DND-41 (cell line): ENCODE measurements at regions not wholly inside any gene's neighbourhood (a gene's known extent, or its start where the extent isn't known, plus 50 kb on each side); places are given as distances from the start of the nearest gene placed in this dataset.

Source experiments
- ATAC-seq: fragments of 200-7000 bp; cut with Tn5 transposase; 3 replicates; pipeline ENCODE4 v1.9.1; 2021; ENCODE audit warnings: low read depth; ENCODE audit not compliant: insufficient read depth
- DNase-seq: peaks from one replicate; pipeline ENCODE4 v3.0.0-alpha.2; 2020
- H2AFZ ChIP-seq: 2 replicates; pipeline ENCODE4 v1.6.0; 2012; ENCODE audit warnings: low read depth, low read length
- H3K27ac ChIP-seq: 2 replicates; pipeline ENCODE4 v1.5.1; 2012; ENCODE audit warnings: low read length, inconsistent platforms
- H3K27me3 ChIP-seq: fragments of 200-600 bp; sonication (generic); 2 replicates; pipeline ENCODE4 v1.6.0; 2012; ENCODE audit warnings: low read length, mild to moderate bottlenecking, inconsistent platforms; ENCODE audit not compliant: insufficient read depth, poor library complexity
- H3K36me3 ChIP-seq: 2 replicates; pipeline ENCODE4 v1.5.1; 2012; ENCODE audit warnings: low read length, inconsistent platforms; ENCODE audit not compliant: insufficient read depth
- H3K4me1 ChIP-seq: 2 replicates; pipeline ENCODE4 v1.5.1; 2012; ENCODE audit warnings: mild to moderate bottlenecking, low read length; ENCODE audit not compliant: insufficient read depth
- H3K4me2 ChIP-seq: 2 replicates; pipeline ENCODE4 v1.6.0; 2012; ENCODE audit warnings: mild to moderate bottlenecking, moderate library complexity, low read length, inconsistent platforms; ENCODE audit not compliant: insufficient read depth
- H3K4me3 ChIP-seq, 2 experiments: fragments of 200-600 bp in 1 of 2; shearing (Covaris generic) in 1 of 2; 2 replicates each; pipeline ENCODE4 v1.5.1; 2012 to 2016; ENCODE audit warnings: inconsistent platforms in 2 of 2, low read length in 2 of 2, mild to moderate bottlenecking in 2 of 2, low read depth in 1 of 2, moderate library complexity in 1 of 2
- H3K79me2 ChIP-seq: 2 replicates; pipeline ENCODE4 v1.6.0; 2012; ENCODE audit warnings: low read length, inconsistent platforms; ENCODE audit not compliant: insufficient read depth
- H3K9ac ChIP-seq: 2 replicates; pipeline ENCODE4 v1.6.0; 2012; ENCODE audit warnings: low read depth, mild to moderate bottlenecking, inconsistent platforms, low read length, moderate library complexity
- H3K9me3 ChIP-seq: 2 replicates; pipeline ENCODE4 v1.5.1; 2012; ENCODE audit warnings: low read length, moderate library complexity, mild to moderate bottlenecking, inconsistent platforms; ENCODE audit not compliant: insufficient read depth, severe bottlenecking
- H4K20me1 ChIP-seq: 2 replicates; pipeline ENCODE4 v1.6.0; 2012; ENCODE audit warnings: low read length; ENCODE audit not compliant: insufficient read depth
- CTCF ChIP-seq: IDR thresholded peaks from 2 replicates; pipeline ENCODE4 v1.5.1; 2012; ENCODE audit warnings: borderline replicate concordance, low read length, moderate library complexity, mild to moderate bottlenecking; ENCODE audit not compliant: poor library complexity, severe bottlenecking; ENCODE audit errors: extremely low read depth
- EZH2 ChIP-seq: IDR thresholded peaks from 3 replicates; pipeline ENCODE4 v1.6.1; 2012; ENCODE audit warnings: borderline replicate concordance, low read depth, mild to moderate bottlenecking, moderate library complexity, low read length, inconsistent platforms; ENCODE audit not compliant: severe bottlenecking

- Histone ChIP-seq H3K9ac (no peak overlapping the region), H3K4me3 (no peak overlapping the region), H3K79me2 (no peaks in the 10 kb centered on the region), H3K36me3 (no peaks in the 10 kb centered on the region), H4K20me1 (no peaks in the 10 kb centered on the region), H3K27ac (no peak overlapping the region), H3K27me3 (no peaks in the 10 kb centered on the region), H2AFZ (no peak overlapping the region), H3K4me2 (no peak overlapping the region), H3K9me3 (no peaks in the 10 kb centered on the region), H3K4me1 (no peaks in the 10 kb centered on the region)
- TF ChIP-seq CTCF (no peak), EZH2 (no peak)
- ATAC-seq = no peak
- DNase-seq = no peak
Measured at GRCh38 chr6:156273065-156273711, 504.0 kb upstream of the ARID1B start.

DNA sequence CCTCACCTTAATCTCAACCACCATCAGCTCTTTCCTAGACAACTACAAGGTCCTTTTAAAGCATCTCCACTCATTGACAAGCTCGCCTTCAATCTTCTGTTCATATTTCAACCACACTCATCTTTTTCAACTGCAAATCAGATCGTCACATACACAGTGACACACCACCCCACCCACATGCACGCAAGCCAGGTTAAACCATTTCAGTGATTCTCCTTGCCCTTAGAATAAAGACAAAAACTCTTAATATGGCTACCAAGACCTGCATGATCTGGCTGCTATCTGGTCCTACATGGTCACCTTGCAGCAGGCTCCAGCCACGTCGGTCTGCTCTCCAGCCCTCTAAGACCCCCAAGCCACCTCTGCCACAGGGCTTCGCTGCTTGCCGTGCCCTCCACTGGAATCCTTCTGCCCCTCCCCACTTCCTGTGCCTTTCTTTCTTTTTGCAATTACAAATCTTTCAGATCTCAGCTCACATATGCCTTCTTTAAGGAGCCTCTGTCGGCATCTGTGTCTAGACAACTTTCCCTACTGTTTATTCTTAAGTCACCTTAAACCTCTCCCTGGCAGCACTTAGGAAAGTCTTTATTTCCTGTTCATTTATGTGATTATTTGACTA is 507.3 kb upstream of the ARID1B start:
- Histone ChIP-seq H3K27me3 (peaks cover 2% of the 10 kb centered on the region), H2AFZ (no peak overlapping the region), H4K20me1 (no peaks in the 10 kb centered on the region), H3K36me3 (no peaks in the 10 kb centered on the region), H3K27ac (no peak overlapping the region), H3K79me2 (no peaks in the 10 kb centered on the region), H3K4me2 (no peak overlapping the region), H3K4me1 (no peaks in the 10 kb centered on the region), H3K9ac (no peak overlapping the region), H3K4me3 (no peak overlapping the region), H3K9me3 (no peaks in the 10 kb centered on the region)
- TF ChIP-seq CTCF (no peak), EZH2 (no peak)
- no peak for DNase-seq
- ATAC-seq = no peak

DNA sequence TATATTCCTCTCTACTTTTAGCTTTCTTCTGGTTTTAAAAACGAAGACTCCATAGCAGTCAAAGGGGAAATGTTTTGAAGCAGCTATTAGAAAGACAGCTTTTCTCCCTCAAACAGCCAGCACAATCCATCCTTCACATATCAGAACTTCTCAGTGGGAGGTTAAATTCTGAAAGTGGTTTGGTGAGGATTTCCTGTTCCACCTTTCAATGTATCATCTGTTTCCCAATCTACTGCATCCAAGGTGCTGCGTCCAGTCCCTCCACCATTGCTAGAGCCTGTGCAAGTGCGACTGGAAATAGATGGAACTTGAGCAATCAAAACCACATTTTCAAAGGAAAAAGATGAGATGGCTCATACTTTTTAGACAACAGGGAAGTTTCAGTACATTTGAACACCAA is 508.3 kb upstream of the ARID1B start:
- TF ChIP-seq CTCF (no peak), EZH2 (no peak)
- Histone ChIP-seq H3K27me3 (peaks cover 2% of the 10 kb centered on the region), H3K4me2 (no peak overlapping the region), H3K4me1 (no peaks in the 10 kb centered on the region), H4K20me1 (no peaks in the 10 kb centered on the region), H3K79me2 (no peaks in the 10 kb centered on the region), H3K9ac (no peak overlapping the region), H3K27ac (no peak overlapping the region), H3K4me3 (no peak overlapping the region), H3K36me3 (no peaks in the 10 kb centered on the region), H3K9me3 (no peaks in the 10 kb centered on the region), H2AFZ (no peak overlapping the region)
- DNase-seq = no peak
- ATAC-seq = no peak
